ENCODE measurements at regions not wholly inside any gene's neighbourhood (a gene's known extent, or its start where the extent isn't known, plus 50 kb on each side); places are given as distances from the start of the nearest gene placed in this dataset.
"Not testable (repeated sequence)": the region's sequence is repeated elsewhere in the genome, so short reads cannot be mapped to it uniquely, and the experiment has no call there.

DNA sequence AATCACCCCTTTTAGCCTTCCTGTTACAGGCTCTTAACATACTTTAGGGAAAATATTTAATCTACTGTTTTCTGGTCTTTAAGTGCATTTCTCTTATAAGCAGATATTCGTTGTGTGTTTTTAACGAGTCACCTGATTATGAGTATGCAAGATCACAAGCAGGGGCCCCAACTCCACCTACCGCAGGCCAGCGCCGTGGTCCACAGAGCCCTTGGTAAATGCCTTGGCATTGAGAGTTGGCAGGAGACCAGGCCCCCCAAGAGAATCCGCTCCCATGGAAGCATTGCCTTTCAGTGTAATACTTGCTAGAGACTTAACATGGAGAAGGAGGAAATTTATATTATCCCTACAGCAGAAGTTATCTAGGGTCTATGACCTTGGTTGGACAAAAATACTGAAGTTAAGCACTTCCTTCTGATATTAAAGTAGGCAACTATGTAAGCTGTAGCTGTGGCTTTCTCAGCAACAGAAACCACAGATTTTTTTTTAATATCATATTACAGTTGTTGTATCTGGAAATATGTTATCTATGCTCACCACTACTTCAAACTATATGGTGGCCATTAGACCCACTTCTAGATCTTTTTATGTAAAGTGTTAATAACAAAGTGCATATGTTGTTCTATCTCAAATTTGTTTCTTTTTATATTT is 241.8 kb upstream of the MGAT5 start:
- DNase-seq (ENCODE audit: low read depth in 2 of 2) = no peak

DNA sequence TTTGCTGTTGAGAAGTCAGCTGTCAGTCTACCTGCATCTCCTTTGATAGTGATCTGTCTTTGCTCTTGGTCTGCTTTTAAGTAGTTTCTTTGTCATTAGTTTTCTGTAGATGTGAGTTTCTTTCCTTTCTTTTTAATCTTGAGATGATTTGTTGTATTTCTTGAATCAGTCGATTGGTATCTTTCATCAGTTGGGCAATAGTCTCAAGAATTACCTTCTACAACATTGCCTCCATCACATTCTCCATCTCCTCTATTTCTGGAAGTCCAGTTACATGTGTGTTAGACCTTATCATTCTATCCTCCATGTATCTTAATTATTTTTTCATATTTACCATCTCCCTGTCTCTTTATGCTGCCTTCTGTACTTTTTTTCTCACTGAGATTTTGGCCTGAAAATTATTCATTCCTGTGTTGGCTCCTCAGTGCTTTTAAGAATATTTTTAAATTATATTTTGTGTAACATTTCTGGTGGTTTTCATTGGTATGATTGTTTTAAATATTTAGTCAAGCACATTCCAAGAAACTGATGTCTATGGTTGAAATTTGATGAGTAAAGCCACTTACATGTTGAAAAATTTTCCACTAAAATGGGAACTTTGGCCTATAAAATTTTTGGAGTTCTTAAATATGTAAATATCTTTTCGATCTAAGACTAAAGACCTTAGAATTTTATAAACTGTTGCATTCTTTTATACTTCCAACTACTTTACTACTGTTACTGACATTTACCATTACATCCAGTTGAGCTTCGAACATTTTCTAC is 239.5 kb upstream of the MGAT5 start:
- no peak for DNase-seq (ENCODE audit: low read depth in 2 of 2)

DNA sequence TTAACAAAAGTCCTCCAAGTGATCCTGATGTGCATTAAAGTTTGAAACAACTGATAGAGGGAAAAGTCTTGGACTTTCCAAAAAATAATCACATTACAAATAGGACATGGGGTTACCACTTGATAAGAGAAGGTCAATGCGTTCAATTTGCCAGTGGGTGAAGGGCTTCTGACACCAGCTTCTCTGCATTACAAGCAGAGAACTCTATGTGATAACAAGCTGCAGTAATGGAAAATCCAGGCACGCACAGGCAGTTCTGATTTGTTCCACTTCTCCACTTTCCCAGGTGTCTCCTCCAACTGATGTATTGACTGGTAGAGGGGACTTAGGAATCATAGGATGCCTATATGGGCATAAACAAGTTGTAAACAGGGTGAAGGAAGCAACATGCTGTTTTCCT is 234.0 kb upstream of the MGAT5 start:
- no peak for DNase-seq (ENCODE audit: low read depth in 2 of 2)

DNA sequence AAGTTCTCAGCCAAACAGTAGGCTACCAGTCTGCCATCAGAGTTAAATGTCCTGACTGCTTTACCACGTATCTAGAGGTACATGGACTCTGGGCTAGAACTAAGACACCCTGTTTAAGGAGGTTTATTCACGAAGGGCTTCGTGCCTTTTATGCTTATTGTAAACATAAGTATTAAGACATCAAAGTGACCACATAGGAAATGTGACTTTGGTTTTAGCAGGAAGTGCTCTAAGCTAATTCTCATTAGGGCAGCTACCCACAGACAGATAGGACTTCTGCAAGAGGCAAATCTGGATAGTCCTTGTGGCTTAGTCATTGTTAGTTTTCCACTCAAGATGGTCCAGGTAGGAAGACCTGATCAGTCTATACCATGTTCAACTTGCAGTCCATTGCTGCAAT is 233.3 kb upstream of the MGAT5 start:
- DNase-seq (ENCODE audit: low read depth in 2 of 2) = no peak

DNA sequence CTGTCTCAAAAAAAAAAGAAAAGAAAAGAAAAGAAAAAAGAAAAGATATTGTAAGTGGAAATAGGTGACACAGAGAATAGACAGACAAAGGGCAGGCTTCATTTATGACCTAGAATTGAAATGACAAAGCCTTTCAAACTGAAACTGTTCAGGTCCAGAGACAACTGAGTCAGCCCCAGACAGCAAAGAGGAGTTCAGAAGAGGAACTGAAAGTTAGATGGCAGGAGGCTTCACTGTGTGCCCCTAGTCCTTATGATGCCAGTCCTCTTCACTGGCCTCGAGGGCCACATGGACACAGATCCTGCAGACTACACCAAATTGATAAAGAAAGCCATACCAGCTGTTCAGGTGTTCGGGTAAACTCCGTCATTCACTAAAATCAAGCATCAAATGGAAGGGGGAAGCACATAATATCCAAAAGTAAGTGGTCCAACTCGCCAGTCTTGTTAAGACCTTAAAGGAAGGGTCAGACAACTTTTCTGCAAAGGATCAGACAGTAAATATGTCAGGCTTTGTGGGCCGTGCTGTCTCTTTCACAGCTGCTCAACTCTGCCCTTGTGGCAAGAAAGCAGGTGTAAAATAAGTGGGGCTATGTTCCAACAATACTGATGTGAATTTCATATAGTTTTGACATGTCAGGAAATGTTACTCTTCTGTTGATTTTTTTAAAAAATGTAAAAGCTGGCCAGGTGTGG is 231.9 kb upstream of the MGAT5 start:
- DNase-seq (ENCODE audit: low read depth in 2 of 2) = no peak

DNA sequence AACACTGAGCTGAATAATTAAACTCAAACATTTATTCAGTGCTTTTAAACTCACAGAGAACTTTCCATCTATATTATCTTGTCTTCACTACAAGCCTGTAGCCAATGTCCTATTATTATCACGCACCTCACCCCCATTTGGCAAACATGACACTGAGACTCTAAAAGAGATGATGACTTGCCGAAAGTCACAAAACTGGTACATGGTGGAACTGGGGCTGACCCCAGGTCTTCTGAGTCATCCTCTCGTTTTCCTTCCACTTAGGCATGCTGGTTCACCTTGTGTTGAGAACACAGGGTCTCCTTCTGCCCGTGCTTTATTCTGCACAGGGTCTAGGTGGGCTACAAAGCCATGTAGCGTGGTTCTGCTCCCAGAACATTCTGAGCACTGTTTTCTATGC is 230.0 kb upstream of the MGAT5 start:
- no peak for DNase-seq (ENCODE audit: low read depth in 2 of 2)

DNA sequence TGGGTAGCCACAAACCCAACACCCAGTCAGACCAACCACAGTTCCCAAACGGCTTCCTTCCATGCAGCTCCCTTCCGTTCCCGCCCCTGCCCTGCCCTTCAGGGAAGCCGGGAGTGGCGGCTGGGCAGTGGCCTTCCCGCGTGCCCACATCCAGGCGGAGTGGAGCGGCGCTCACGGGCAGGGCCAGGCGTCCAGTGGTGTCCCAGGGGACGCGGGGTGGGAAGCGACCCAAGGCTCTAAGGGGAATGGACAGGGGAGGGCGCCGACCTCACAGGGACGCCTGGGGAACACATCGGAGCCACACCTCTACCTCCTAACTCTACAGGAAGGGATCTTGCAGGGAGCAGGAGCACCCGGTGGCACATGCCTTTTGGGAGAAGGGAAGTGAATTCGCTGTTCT is 225.9 kb upstream of the MGAT5 start:
- DNase-seq (ENCODE audit: low read depth in 2 of 2) = no peak

DNA sequence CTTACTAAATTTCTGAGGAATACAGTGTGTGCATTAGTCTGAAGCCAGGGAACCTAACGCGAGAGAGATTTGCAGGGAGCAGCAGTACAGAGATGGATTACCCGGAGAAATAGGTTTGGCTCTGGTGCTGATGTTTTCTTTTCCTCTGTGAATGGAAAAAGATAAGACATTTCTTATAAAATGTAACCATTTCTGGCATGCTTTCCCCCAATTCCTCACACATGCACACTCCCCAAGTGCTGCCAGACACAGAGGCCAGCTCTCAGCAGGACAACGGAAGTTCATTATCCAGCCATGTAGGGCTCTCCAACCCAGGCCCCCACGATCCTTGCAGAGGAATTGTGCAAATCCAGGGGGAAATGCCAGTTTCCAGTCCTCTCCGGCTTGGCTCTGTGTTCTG is 224.5 kb upstream of the MGAT5 start:
- DNase-seq (ENCODE audit: low read depth in 2 of 2) = no peak

DNA sequence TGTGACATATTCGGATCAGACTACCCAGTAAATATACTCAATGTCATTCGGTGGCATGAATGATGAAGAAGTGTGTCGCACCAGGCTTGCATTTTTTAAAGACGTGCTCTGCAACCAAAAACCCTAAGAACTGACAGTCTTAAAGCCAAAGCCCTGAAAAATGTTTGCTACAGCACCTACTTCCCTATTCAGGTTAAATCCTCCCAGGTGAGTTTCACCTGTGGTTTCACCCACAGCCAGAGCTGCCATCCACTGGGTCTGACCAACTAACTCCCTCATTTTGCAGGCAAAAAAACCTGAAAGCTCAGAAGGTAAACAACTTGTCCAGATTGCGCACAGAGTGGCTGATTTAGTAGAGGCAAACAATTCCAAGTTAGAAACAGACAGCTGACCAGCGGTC is 222.3 kb upstream of the MGAT5 start:
- no peak for DNase-seq (ENCODE audit: low read depth in 2 of 2)

DNA sequence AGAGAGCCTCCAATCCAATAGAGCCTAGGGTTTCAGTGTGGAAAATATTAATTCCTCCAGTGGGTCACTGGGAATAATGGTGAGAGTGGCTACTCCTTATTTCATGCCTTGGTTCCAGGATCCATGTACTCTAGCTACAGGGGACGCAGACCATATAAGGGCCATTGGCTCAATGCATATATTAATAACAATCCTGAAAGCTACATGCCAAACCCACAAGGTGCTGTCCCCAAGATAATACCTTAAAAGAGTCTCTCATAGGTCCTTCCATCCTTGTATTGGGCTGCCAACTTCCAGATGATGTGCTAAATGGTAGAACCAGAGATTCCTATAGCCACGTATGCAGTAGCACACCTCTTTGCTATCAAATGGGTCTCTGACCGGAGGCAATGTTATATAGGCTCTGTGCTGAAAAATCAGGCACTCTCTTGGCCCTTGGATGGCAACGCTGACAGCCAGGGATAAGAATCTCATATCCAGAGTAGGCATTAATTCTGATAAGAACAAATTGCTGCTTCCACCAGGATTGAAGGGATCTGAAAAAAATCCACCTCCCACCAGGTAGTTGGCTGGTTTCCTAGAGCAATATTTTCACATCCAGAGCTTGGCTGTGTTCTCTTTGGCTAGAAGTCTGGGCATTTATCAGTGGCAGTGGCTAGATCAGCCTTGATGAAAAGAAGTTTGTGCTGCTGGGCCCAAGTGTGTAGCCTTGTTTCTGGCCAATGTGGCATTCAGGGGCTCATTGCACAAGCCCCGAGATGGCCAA is 218.1 kb upstream of the MGAT5 start:
- no peak for DNase-seq (ENCODE audit: low read depth in 2 of 2)

DNA sequence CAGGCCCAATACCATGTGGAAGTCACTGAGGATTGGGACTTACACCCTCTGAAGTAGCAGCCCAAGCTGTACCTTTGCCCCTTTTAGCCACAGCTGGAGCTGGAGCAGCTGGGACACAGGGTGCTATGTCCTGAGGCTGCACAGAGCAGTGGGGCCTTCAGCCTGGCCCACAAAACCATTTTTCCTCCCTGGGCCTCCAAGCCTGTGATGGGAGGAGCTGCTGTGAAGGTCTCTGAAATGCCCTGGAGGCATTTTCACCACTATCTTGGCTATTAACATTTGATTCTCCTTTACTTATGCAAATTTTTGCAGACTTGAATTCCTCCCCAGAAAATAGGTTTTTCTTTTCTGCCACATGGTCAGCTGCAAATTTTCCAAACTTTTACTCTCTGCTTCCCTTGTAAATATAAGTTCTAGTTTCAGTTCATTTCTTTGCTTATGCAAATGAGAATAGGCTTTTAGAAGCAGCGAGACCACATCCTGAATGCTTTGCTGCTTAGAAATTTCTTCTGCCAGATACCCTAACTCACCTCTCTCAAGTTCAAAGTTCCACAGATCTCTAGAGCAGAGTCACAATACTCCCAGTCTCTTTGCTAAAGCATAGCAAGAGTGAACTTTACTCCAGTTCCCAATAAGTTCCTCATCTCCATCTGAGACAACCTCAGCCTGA is 213.8 kb upstream of the MGAT5 start:
- no peak for DNase-seq (ENCODE audit: low read depth in 2 of 2)

DNA sequence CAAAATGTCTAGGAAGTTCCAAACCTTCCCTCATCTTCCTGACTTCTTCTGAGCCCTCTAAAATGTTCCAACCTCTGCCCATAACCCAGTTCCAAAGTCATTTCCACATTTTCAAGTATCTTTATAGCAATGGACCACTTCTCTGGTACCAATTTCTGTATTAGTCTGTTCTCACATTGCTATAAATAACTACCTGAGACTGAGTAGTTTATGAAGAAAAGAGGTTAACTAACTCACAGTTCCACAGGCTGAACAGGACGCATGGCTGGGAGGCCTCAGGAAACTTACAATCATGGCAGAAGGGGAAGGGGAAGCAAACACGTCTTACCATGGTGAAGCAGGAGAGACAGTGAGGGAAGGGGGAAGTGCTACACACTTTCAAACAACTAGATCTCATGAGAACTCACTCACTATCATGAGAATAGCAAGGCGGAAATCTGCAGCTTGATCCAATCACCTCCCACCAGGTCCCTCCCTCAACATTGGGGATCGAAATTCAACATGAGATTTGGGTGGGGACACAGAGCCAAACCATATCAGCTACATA is 213.2 kb upstream of the MGAT5 start:
- DNase-seq (ENCODE audit: low read depth in 2 of 2) = not testable (repeated sequence)

DNA sequence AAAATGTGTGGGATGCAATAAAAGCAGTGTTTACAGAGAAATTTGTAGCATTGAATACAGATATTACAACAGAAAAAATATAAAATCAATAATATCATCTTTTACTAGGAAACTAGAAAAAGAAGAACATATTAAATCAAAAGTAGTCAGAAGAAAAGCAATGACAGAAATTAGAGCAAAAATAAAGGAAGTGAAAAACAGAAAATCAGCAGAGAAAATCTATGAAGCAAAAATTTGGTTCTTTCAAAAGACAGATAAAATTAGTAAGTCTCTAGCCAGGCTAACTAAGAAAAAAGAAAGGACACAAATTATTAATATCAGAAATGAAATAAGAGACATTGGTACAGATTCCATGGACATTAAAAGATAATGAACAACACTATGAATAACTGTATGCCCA is 212.0 kb upstream of the MGAT5 start:
- DNase-seq (ENCODE audit: low read depth in 2 of 2) = no peak

DNA sequence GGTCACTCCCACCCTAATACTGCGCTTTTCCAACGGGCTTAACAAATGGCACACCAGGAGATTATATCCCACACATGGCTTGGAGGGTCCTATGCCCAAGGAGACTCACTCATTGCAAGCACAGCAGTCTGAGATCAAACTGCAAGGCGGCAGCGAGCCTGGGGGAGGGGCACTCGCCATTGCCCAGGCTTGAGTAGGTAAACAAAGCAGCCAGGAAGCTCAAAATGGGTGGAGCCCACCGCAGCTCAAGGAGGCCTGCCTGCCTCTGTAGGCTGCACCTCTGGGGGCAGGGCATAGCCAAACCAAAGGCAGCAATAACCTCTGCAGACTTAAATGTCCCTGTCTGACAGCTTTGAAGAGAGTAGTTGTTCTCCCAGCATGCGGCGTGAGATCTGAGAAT is 210.8 kb upstream of the MGAT5 start:
- DNase-seq (ENCODE audit: low read depth in 2 of 2) = not testable (repeated sequence)

DNA sequence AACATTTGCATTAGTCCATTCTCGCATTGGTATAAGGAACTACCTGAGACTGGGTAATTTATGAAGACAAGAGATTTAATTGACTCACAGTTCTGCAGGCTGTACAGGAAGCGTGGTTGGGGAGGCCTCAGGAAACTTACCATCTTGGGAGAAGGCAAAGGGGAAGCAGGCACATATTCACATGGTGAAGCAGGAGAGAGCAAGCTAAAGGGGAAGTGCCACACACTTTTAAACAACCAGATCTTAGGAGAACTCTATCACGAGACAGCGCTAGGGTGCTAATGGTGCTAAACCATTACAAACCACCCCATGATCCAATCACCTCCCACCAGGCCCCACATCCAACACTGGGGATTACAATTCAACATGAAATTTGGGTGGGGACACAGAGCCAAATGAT is 201.7 kb upstream of the MGAT5 start:
- no peak for DNase-seq (ENCODE audit: low read depth in 2 of 2)

DNA sequence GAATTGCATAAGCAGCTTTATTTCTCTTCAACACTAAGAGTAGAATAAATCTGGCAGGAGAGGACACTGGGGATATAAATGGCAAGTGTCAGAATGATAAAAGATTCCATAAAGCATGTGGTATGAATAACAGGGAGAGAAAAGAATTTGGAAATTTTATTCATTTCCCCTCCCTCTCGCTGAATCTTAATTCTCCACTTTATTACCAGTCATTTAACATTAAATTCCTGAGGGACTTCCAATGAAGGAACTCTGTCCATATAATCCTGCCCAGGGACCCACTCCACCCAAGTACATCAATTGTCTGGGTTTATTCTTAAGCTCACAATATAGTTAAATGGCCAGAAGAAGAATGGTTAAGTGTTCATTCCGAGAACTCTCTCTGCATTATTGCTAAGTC is 197.7 kb upstream of the MGAT5 start:
- DNase-seq (ENCODE audit: low read depth in 2 of 2) = no peak

DNA sequence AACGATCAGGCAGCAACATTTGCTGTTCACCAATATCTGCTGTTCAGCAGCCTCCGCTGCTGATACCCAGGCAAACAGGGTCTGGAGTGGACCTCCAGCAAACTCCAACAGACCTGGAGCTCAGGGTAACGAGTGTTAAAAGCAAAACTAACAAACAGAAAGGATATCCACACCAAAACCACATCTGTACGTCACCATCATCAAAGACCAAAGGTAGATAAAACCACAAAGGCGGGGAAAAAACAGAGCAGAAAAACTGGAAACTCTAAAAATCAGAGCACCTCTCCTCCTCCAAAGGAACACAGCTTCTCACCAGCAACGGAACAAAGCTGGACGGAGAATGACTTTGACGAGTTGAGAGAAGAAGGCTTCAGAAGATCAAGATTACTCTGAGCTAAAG is 192.8 kb upstream of the MGAT5 start:
- not testable (repeated sequence) for DNase-seq (ENCODE audit: low read depth in 2 of 2)

DNA sequence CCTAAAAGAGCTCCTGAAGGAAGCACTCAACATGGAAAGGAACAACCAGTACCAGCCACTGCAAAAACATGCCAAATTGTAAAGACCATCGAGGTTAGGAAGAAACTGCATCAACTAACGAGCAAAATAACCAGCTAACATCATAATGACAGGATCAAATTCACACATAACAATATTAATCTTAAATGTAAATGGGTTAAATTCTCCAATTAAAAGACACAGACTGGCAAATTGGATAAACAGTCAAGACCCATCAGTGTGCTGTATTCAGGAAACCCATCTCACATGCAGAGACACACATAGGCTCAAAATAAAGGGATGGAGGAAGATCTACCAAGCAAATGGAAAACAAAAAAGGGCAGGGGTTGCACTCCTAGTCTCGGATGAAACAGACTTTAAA is 191.6 kb upstream of the MGAT5 start:
- DNase-seq (ENCODE audit: low read depth in 2 of 2) = not testable (repeated sequence)

DNA sequence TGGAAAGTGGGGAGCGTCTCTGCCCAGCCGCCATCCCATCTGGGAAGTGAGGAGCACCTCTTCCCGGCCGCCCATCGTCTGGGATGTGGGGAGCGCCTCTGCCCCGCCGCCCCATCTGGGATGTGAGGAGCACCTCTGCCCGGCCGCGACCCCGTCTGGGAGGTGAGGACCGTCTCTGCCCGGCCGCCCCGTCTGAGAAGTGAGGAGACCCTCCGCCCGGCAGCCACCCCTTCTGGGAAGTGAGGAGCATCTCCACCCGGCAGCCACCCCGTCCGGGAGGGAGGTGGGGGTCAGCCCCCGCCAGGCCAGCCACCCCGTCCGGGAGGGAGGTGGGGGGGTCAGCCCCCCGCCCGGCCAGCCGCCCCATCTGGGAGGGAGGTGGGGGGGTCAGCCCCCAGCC is 190.0 kb upstream of the MGAT5 start:
- not testable (repeated sequence) for DNase-seq (ENCODE audit: low read depth in 2 of 2)

DNA sequence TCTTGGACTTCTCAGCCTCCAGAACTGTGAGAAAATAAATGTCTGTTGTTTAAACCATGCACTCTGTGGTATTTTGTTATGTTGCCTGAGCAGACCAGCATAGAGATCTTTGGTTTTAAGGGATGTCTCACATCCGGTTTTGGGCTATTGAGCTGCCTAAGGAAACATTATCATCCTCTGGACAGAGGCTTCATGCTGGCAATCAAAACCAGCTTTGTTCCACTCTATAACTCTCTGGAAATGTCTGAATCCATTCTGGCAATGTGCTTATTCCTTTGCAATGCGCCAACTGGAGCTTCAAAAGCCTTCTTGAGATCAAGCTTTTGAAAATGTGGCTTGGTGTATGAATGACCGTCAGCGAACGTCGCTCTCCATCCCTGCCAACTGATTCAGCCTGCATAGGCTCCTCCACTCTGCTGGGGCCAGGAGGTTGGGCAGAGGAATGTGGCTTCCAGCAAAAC is 183.6 kb upstream of the MGAT5 start:
- peak in 1 of 2 donors; percentile 16 for DNase-seq (ENCODE audit: low read depth in 2 of 2)

DNA sequence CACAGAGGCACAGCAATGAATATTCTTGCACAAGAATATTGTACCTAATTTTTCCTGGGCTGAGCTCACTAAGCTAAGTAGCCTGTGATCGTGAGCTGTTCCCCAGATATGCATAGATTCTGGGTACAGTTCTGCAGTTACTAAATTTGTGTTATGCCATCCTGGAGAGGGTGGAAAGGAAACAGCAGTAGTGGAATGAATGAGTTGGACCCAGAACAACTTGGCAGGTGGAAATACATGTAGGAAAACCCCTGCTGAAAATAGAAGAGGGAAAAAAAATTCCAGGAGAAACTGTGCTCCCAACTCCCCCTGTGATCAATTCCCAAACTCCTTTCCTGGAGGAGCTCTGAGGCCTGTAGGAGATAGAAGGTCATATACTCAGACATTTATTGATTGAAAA is 181.5 kb upstream of the MGAT5 start:
- DNase-seq (ENCODE audit: low read depth in 2 of 2) = peak in 1 of 2 donors; percentile 24

Data from lung microvascular endothelial cell (primary cell).